ENCODE measurements at regions not wholly inside any gene's neighbourhood (a gene's known extent, or its start where the extent isn't known, plus 50 kb on each side); places are given as distances from the start of the nearest gene placed in this dataset.
"Not testable (repeated sequence)": the region's sequence is repeated elsewhere in the genome, so short reads cannot be mapped to it uniquely, and the experiment has no call there.

GRCh38 chr9:117938896-117939295 is 234.7 kb downstream of the TLR4 start:
- no peak for DNase-seq (ENCODE audit: low spot score)

DNA sequence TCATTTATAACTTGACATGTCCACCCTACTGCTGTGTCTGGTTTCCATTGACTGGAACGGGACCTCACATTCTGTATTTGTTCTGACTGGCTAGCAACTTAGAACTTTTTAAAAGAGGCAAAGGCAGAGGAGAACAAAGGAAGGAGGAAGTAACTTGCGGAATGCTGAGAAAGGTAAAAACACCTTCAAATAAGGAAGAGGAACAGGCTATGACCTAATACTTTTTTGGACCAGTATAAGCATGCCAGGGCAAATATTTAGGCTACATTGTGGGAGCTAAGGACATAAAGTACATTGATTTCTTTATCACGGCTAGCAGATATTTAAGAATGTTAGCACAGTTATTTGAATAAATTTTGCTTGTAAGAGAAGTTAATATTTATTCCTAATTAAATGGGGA is 240.5 kb downstream of the TLR4 start:
- DNase-seq (ENCODE audit: low spot score) = not testable (repeated sequence)

DNA sequence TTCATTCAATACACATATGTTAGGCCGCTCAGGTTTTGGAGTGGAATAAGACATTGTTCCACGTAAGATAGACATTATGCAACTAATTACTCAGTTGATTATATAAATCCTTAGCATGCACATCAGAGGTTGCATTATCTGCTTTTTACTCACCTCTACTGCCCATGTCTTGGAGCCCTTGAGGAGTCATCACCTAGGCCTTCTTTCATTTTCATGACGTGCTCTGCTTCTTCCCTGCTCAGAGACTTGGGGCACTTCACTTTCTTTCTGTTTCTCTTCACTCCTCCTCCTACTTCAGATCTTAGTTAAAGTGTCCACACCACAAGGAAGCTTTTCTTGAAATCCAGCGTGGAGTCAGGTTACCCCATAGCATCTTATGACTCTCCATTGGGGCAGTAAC is 241.1 kb downstream of the TLR4 start:
- DNase-seq (ENCODE audit: low spot score) = no peak

GRCh38 chr9:117951127-117951526 is 246.9 kb downstream of the TLR4 start:
- no peak for DNase-seq (ENCODE audit: low spot score)

DNA sequence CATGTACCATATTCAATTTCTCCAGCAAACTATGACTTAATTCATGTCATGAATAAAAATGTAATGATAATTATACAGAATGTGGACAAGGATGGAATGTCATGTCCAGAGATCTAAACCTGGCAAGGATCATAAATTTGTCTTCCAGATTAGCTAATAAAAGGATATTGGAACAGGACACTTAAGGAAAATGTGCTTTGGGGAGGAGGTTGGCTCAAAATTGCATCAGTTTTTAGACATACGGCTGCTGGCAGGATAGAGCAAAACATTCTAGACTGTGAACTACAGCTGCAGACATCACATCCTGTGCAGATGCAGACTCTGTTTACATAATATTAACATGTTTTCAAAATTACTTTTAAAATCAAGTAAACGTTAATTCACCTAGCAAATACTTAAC is 248.4 kb downstream of the TLR4 start:
- no peak for DNase-seq (ENCODE audit: low spot score)

DNA sequence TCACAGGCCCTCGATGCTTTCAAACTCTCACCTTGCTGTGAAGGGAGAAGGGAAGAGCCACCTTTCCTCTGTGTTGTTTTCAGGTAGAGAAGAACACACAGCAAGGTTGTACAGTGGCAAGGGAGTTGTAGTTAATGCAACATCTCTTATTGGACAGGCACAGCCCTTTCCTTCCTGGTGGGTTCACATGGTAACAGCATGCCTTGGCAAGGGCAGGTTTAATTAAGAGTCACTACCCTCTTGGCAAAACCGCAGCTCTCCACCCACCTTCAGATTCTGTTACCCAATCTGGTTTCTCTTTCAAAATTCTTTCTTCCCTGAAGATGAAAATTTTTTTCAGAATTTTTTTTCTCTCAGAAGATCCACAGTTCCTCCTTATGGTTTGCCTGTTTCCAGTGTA is 253.1 kb downstream of the TLR4 start:
- DNase-seq (ENCODE audit: low spot score) = no peak

DNA sequence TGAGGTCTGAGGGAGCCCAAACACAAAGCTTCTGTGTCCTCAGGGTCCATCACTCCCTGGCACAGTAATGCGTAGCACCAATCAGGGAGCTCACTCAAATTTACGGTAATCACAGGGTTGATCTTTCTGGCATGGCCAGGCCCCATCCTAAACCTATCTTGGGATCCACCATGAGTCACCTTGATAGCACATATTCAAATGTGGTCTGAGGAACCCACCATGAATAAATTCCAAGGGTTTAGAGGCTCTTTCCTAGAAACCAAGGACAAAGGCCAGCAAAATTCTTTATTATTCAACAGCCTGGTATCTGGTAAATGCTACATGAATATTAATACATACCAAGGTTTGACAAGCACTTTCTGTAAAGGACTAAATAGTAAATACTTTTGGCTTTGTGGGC is 254.5 kb downstream of the TLR4 start:
- no peak for DNase-seq (ENCODE audit: low spot score)

DNA sequence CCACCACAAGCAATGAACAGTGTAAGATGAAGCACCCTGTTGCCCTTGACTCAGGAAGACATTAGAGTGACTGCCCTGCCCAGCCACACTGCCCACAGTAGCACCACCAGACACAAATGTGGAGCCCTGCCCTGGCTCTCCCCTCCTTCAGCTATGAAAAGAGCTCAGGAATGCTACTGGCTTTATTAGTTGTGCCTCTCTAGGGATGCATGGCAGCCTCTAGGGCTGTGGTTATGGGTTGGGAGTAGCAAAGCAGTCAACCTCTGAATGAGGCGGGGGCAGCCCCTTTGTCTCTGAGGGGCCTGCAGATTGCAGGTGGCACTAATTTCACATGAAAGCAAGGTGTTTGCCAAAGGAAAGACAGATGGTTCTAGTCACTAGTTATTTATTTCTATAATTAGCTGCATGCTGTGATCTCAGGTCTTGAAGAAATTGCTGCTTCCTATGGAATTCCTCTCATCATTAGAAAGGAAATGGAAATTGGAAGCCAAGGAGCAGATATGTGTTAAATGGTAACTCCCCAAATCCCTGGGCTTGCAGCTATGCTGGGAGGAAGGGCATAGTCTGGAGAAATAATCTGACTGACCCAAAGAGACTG is 259.4 kb downstream of the TLR4 start:
- DNase-seq (ENCODE audit: low spot score) = no peak

GRCh38 chr9:117970276-117971050 is 266.3 kb downstream of the TLR4 start:
- DNase-seq (ENCODE audit: low spot score) = no peak

- DNase-seq (ENCODE audit: low spot score) = no peak
These were observed 269.9 kb downstream of the TLR4 start for GRCh38 chr9:117974108-117974507.

DNA sequence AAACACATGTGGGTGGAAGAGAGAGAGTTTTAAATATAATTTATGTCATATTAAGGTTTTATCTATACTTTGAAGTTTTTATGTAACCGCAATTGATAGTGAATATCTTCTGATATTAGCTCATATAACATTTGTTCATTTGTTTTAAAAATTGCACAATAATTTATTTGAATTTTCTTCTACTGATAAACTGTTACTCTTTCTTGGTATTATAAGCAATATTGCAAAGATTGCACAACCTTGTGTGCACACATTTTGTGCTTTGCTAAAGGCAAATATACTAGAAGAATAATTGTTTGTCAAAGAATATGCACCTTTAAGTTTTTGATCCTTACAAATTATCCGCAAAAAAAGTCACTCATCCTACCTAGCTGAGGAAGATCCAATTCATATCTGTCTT is 275.7 kb downstream of the TLR4 start:
- DNase-seq (ENCODE audit: low spot score) = no peak

GRCh38 chr9:117987945-117988344 is 283.7 kb downstream of the TLR4 start:
- DNase-seq (ENCODE audit: low spot score) = no peak

DNA sequence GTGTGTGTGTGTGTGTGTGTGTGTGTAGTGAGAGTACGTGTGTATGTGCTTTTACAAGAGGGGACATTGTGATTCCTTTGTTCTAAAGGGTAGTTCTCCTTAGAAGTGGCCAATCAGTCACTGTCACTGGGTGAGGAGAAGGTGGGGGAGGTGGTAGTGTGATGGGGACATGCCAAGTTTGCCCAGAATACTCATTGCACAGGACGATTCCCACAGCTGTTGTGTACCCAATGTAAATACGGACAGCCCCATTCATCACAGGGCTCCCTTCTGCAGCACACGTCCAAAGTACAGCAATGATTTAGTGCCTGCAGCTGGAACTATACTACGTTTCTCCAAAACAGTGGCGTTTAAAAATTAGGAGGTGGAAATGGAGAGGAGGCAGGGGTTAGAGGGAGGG is 287.8 kb downstream of the TLR4 start:
- DNase-seq (ENCODE audit: low spot score) = no peak

- DNase-seq (ENCODE audit: low spot score) = no peak
These were observed 296.4 kb downstream of the TLR4 start for GRCh38 chr9:118000581-118000980.

GRCh38 chr9:118003240-118003639 is 299.0 kb downstream of the TLR4 start:
- DNase-seq (ENCODE audit: low spot score) = no peak

- DNase-seq (ENCODE audit: low spot score) = no peak
These were observed 304.0 kb downstream of the TLR4 start for GRCh38 chr9:118008246-118008645.

- no peak for DNase-seq (ENCODE audit: low spot score)
These were observed 305.4 kb downstream of the TLR4 start for GRCh38 chr9:118009614-118010013.

- no peak for DNase-seq (ENCODE audit: low spot score)
These were observed 313.5 kb downstream of the TLR4 start for GRCh38 chr9:118017607-118018122.

DNA sequence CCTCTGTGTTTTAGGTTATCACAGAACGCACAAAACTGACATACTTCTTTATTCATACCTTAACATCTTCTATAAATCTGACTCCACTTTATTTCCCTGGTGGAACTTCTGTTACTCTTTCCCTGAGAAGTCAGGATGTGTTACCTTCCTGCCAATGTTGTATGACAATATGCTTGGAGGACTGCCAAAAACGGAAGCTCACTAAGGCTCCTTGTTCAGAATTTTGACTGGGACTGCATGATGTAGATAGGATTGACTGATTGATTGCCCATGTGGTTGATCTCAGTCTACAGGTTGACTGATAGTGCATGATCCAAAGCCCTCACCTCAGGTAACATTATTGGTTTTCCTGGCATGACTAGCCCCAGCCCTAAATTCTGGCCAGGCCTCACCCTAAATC is 319.4 kb downstream of the TLR4 start:
- DNase-seq (ENCODE audit: low spot score) = no peak

- no peak for DNase-seq (ENCODE audit: low spot score)
These were observed 324.0 kb downstream of the TLR4 start for GRCh38 chr9:118028225-118028624.

- no peak for DNase-seq (ENCODE audit: low spot score)
These were observed 325.2 kb downstream of the TLR4 start for GRCh38 chr9:118029425-118029824.

DNA sequence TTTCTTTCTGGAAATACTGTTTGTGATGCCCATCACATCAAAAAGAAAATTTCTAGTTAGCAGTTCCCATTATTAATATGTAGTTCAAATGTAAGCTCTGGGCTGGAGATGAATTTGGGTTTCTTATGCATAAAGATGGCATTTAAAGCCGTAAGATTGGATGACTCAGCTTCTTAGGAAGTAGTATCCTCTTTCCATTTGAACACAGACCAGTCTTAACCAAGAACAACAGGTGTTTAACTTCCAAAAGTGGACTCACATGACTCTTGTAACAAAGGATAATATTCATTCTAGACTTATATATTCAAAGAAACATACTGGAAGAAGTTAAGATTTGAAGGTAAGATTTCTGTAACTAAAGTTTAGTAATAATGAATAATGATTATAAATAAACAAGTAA is 330.5 kb downstream of the TLR4 start:
- no peak for DNase-seq (ENCODE audit: low spot score)

GRCh38 chr9:118038713-118039112 is 334.5 kb downstream of the TLR4 start:
- peak; percentile 12 for DNase-seq (ENCODE audit: low spot score)

DNA sequence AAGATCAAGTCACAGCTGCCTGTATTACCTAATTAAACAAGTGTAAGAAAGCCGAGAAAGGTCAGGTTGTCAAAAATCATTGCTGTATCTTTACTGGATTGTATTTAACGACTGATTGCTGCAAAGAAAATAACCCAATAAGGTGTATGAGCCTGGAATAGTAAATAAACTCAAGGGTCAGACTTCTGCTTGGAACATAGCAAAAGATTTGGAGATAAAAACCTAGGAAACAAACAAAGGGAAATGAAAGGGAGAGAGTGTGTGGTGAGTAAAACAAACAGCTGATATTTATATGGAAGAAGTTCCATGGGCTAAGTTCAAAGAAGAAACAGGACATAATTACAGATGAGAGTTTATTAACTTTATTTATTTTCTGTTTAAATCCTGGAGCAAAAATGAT is 354.0 kb downstream of the TLR4 start:
- no peak for DNase-seq (ENCODE audit: low spot score)
